Endothelial cell of umbilical vein (primary cell): ENCODE measurements at regions not wholly inside any gene's neighbourhood (a gene's known extent, or its start where the extent isn't known, plus 50 kb on each side); places are given as distances from the start of the nearest gene placed in this dataset.

Experiments
- BruUV-seq: library from RNA; stranded (reverse); fragments of 400-500 nt; replicated peaks from 2 replicates; lab custom pipeline; 2021; lab: Mats Ljungman, UMichigan
- CTCF ChIA-PET: fragments of 300-600, 350-600 bp; sonication (Branson Sonifier 250); formaldehyde crosslinking; loops from one replicate; lab custom pipeline; 2021; ENCODE audit warnings: antibody characterized with exemption, inconsistent platforms; lab: Charles Lee
- POLR2A ChIA-PET: fragments of 300-600, 350-600 bp; sonication (Branson Sonifier 250); formaldehyde crosslinking; loops from one replicate; lab custom pipeline; 2021; ENCODE audit warnings: antibody characterized with exemption, inconsistent platforms; lab: Charles Lee
- DNase-seq: peaks from one replicate; pipeline ENCODE4 v3.0.0-alpha.2; 2011; ENCODE audit warnings: low read depth, low spot score
- FAIRE-seq: peaks from 2 replicates; lab custom pipeline; 2011; peaks lifted over from hg19 to GRCh38; lab: Jason Lieb, UNC
- H2AFZ ChIP-seq: 2 replicates; pipeline ENCODE4 v1.6.0; 2012; ENCODE audit warnings: low read depth, low read length, control low read depth, inconsistent platforms
- H3K27ac ChIP-seq: 2 replicates; pipeline ENCODE4 v1.5.1; 2011; ENCODE audit warnings: low read depth, mild to moderate bottlenecking, control low read depth, low read length, moderate library complexity; ENCODE audit not compliant: insufficient read depth
- H3K27me3 ChIP-seq, 2 experiments: 2 replicates each; pipeline versions ENCODE4 v1.6.0 to v1.6.1; 2011; ENCODE audit warnings: low read length in 2 of 2, mixed read lengths in 1 of 2; ENCODE audit not compliant: control insufficient read depth in 2 of 2, insufficient read depth in 2 of 2
- H3K36me3 ChIP-seq, 2 experiments: 2 replicates in 1 of 2; 3 replicates in 1 of 2; pipeline ENCODE4 v1.5.1; 2011; ENCODE audit warnings: low read length in 2 of 2, mild to moderate bottlenecking in 1 of 2, moderate library complexity in 1 of 2; ENCODE audit not compliant: control insufficient read depth in 2 of 2, insufficient read depth in 2 of 2; ENCODE audit errors: extremely low read depth in 1 of 2
- H3K4me1 ChIP-seq: 3 replicates; pipeline ENCODE4 v1.5.1; 2011; ENCODE audit warnings: mild to moderate bottlenecking, low read length; ENCODE audit not compliant: control insufficient read depth, insufficient read depth; ENCODE audit errors: extremely low read depth
- H3K4me2 ChIP-seq: 2 replicates; pipeline ENCODE4 v1.6.1; 2011; ENCODE audit warnings: low read length, control low read depth, mixed read lengths; ENCODE audit not compliant: insufficient read depth
- H3K4me3 ChIP-seq, 3 experiments: fragments of 200-600 bp in 1 of 3; sonication (generic), shearing (Covaris generic) in 1 of 3; replicated peaks in 1 of 3; 2 replicates each; pipeline ENCODE4 v1.5.1; 2011 to 2016; ENCODE audit warnings: control low read depth in 3 of 3, low read length in 3 of 3, mild to moderate bottlenecking in 2 of 3, inconsistent platforms in 1 of 3, low read depth in 1 of 3, moderate library complexity in 1 of 3; ENCODE audit not compliant: insufficient read depth in 1 of 3
- H3K79me2 ChIP-seq: 2 replicates; pipeline ENCODE4 v1.6.0; 2012; ENCODE audit warnings: low read length, inconsistent platforms; ENCODE audit not compliant: control insufficient read depth, insufficient read depth
- H3K9ac ChIP-seq: replicated peaks from 2 replicates; pipeline ENCODE3; 2011; ENCODE audit warnings: low read length, control low read depth; ENCODE audit not compliant: insufficient read depth; ENCODE audit errors: extremely low read depth
- H3K9me1 ChIP-seq: replicated peaks from 3 replicates; pipeline ENCODE4 v1.6.0; 2011; ENCODE audit warnings: mild to moderate bottlenecking, low read length; ENCODE audit not compliant: control insufficient read depth, insufficient read depth; ENCODE audit errors: extremely low read depth
- H3K9me3 ChIP-seq: replicated peaks from 2 replicates; pipeline ENCODE4 v1.5.1; 2012; ENCODE audit warnings: low read length, inconsistent platforms; ENCODE audit not compliant: control insufficient read depth, insufficient read depth
- H4K20me1 ChIP-seq: replicated peaks from 2 replicates; pipeline ENCODE3; 2011; ENCODE audit warnings: mild to moderate bottlenecking, low read length; ENCODE audit not compliant: control insufficient read depth, insufficient read depth; ENCODE audit errors: extremely low read depth
- CTCF ChIP-seq, 2 donors: IDR thresholded peaks; 1 replicate in 1 of 2; 2 replicates in 1 of 2; pipeline ENCODE4 v1.5.1; 2011; ENCODE audit warnings: low read length in 2 of 2, mild to moderate bottlenecking in 2 of 2, moderate library complexity in 2 of 2, control low read depth in 1 of 2, inconsistent platforms in 1 of 2, low read depth in 1 of 2; ENCODE audit not compliant: insufficient read depth in 1 of 2; ENCODE audit errors: extremely low read depth in 1 of 2
- GATA2 ChIP-seq: IDR thresholded peaks from 2 replicates; pipeline ENCODE4 v1.7.0; 2011; ENCODE audit warnings: low read depth, mild to moderate bottlenecking, moderate library complexity, mixed read lengths, low read length; ENCODE audit not compliant: insufficient read length, insufficient read depth
- MAX ChIP-seq: IDR thresholded peaks from 2 replicates; pipeline ENCODE4 v1.6.1; 2011; ENCODE audit not compliant: insufficient read depth, insufficient read length
- MYC ChIP-seq: IDR thresholded peaks from one replicate; pipeline ENCODE4 v1.6.1; 2011; ENCODE audit warnings: mild to moderate bottlenecking, low read depth, low read length
- POLR2A ChIP-seq: IDR thresholded peaks from 2 replicates; pipeline ENCODE4 v1.6.1; 2012; ENCODE audit warnings: low read depth, mild to moderate bottlenecking, control low read depth, low read length
- POLR2AphosphoS5 ChIP-seq: IDR thresholded peaks from 2 replicates; pipeline ENCODE4 v1.6.1; 2012; ENCODE audit warnings: low read depth, mild to moderate bottlenecking, control low read depth, low read length, moderate library complexity; ENCODE audit not compliant: insufficient read depth
- dilution Hi-C: fragments of 300-500 bp; cut with MboI; formaldehyde crosslinking; loops from one replicate; pipeline ENCODE4 v1.15.0; 2019; ENCODE audit warnings: low sequenced_read_pairs; ENCODE audit not compliant: extremely low pct_ligation_motif_present
- intact Hi-C: fragments of 100-400 bp; cut with micrococcal nuclease; formaldehyde crosslinking; loops from one replicate; pipeline ENCODE4 v1.10.0; 2022

GRCh38 chrX:26511589-26512363, 295.8 kb downstream of the MAGEB5 start:
- no peaks in the 10 kb centered on the region for H3K9me3 ChIP-seq
- H3K79me2 ChIP-seq: no peaks in the 10 kb centered on the region
- TF ChIP-seq CTCF (IDR thresholded peaks at IDR 0.05; ENCODE audit: extremely low read depth in 1 of 2, insufficient read depth in 1 of 2, low read depth in 1 of 2, low read length in 2 of 2): no peak
- no peak for TF ChIP-seq POLR2A
- TF ChIP-seq POLR2AphosphoS5: no peak
- no peak for TF ChIP-seq MYC
- no peak for TF ChIP-seq GATA2
- TF ChIP-seq MAX: no peak
- DNase-seq (no peak), FAIRE-seq (no peak)
- no peak overlapping the region for H3K4me3 ChIP-seq
- CTCF ChIA-PET: no interaction called here
- no peaks in the 10 kb centered on the region for H3K9me1 ChIP-seq
- BruUV-seq: no TSS peak
- no peaks in the 10 kb centered on the region for H4K20me1 ChIP-seq
- no peaks in the 10 kb centered on the region for H3K27me3 ChIP-seq
- H3K9ac ChIP-seq: no peak overlapping the region
- H3K4me1 ChIP-seq: no peaks in the 10 kb centered on the region
- H3K4me2 ChIP-seq: no peak overlapping the region
- no peak overlapping the region for H3K27ac ChIP-seq
- POLR2A ChIA-PET: no interaction called here
- no peaks in the 10 kb centered on the region for H3K36me3 ChIP-seq
- intact Hi-C loops: no loop called here
- H2AFZ ChIP-seq: no peak overlapping the region
- dilution Hi-C loops: no loop called here
